ENCODE measurements at regions not wholly inside any gene's neighbourhood (a gene's known extent, or its start where the extent isn't known, plus 50 kb on each side); places are given as distances from the start of the nearest gene placed in this dataset.

DNA sequence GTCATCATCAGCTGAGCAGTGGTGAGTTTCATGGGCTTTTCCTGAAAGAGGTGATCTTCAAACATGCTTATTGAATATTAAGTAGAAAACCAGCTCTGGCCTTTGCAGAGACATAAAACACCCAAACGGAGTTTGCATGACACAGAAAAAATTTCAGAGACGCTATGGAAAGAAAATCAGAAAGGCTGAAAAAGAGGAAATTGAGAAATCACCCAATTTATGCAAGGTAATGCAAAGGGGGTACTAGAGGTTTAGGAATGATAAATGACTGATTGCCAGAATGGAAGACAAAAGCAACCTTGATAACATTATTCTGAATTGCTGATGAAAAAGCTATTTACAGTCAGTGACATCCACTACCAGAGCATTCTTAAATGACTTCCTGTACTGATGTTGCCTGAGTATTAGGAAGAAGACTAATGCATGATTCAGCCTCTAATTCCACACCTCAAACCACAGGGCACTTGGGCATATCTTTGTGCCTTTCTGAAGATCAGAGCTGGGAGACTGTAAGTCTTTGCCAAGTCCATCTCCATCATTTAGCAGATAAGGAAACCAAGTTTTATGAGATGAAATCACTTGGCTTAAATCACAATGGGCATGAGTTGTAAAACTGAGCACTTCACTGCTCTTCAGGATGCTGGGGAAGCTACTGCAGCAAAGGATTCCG lies 565.7 kb downstream of the PPARGC1A start:
- Histone ChIP-seq H2BK5ac (ENCODE audit: low read depth, low read length, poor library complexity, severe bottlenecking) (no peak overlapping the region), H3K4me2 (ENCODE audit: low read depth, low read length) (no peak overlapping the region), H3K9me1 (ENCODE audit: insufficient read depth, low read length) (no peaks in the 10 kb centered on the region), H3K4me1 (ENCODE audit: control insufficient read depth, insufficient read depth, low read length) (no peaks in the 10 kb centered on the region), H4K8ac (ENCODE audit: low read depth in 2 of 2, low read length in 2 of 2) (no peak overlapping the region), H3K9me3 (ENCODE audit: control insufficient read depth, insufficient read depth, low read length) (no peaks in the 10 kb centered on the region), H3K36me3 (ENCODE audit: control insufficient read depth, insufficient read depth, low read length) (no peaks in the 10 kb centered on the region), H3K18ac (ENCODE audit: low read depth, low read length) (no peak overlapping the region), H2BK20ac (ENCODE audit: low read depth, low read length) (no peak overlapping the region), H2BK120ac (ENCODE audit: low read depth, low read length) (no peak overlapping the region), H4K20me1 (ENCODE audit: insufficient read depth, low read length) (no peaks in the 10 kb centered on the region), H3K23ac (ENCODE audit: low read depth, low read length) (no peak overlapping the region), H3K4ac (ENCODE audit: low read depth, low read length) (no peak overlapping the region), H3K4me3 (ENCODE audit: insufficient read depth, low read depth, low read length) (no peak overlapping the region), H2BK15ac (ENCODE audit: low read depth, low read length) (no peak overlapping the region), H4K5ac (ENCODE audit: low read depth, low read length) (no peak overlapping the region), H3K14ac (replicated peaks; ENCODE audit: low read depth, low read length) (no peak overlapping the region), H2AFZ (replicated peaks; ENCODE audit: low read length, poor library complexity) (no peak overlapping the region), H2AK5ac (ENCODE audit: low read depth, low read length) (no peak overlapping the region), H3K79me1 (ENCODE audit: low read depth in 1 of 2, low read length in 2 of 2) (no peaks in the 10 kb centered on the region), H3K56ac (ENCODE audit: extremely low read depth, insufficient read depth, low read length) (no peak overlapping the region), H4K91ac (ENCODE audit: insufficient read depth, low read depth, low read length) (no peak overlapping the region), H3K9ac (ENCODE audit: low read depth, low read length) (no peak overlapping the region), H3K27ac (ENCODE audit: insufficient read depth, low read length) (no peak overlapping the region), H3K27me3 (ENCODE audit: control insufficient read depth, insufficient read depth, low read length) (no peaks in the 10 kb centered on the region), H2AK9ac (replicated peaks; ENCODE audit: low read depth, low read length, poor library complexity) (no peak overlapping the region)
- CTCF ChIA-PET: interaction anchor here (0.6 kb wide), 1 partner anchor 416 kb away, joined by 6 read pairs; no protein-coding TSS in a partner anchor
- intact Hi-C loops (cut with micrococcal nuclease): no loop called here
- DNase-seq (no peak), ATAC-seq (ENCODE audit: low read depth) (no peak)
- dilution Hi-C loops (cut with HindIII; ENCODE audit: low sequenced_read_pairs, unreplicated experiment): no loop called here
- WGBS, 2 experiments (ENCODE audit: extremely low coverage in 2 of 2, insufficient read length in 1 of 2): no CpG with 5 or more reads among the region's 3 CpGs
- POLR2A ChIA-PET (ENCODE audit: unreplicated experiment): no interaction called here
- in situ Hi-C loops (cut with MboI; ENCODE audit: low sequenced_read_pairs): no loop called here
- TF ChIP-seq, protein P1, sequence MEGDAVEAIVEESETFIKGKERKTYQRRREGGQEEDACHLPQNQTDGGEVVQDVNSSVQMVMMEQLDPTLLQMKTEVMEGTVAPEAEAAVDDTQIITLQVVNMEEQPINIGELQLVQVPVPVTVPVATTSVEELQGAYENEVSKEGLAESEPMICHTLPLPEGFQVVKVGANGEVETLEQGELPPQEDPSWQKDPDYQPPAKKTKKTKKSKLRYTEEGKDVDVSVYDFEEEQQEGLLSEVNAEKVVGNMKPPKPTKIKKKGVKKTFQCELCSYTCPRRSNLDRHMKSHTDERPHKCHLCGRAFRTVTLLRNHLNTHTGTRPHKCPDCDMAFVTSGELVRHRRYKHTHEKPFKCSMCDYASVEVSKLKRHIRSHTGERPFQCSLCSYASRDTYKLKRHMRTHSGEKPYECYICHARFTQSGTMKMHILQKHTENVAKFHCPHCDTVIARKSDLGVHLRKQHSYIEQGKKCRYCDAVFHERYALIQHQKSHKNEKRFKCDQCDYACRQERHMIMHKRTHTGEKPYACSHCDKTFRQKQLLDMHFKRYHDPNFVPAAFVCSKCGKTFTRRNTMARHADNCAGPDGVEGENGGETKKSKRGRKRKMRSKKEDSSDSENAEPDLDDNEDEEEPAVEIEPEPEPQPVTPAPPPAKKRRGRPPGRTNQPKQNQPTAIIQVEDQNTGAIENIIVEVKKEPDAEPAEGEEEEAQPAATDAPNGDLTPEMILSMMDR (conservative IDR thresholded peaks at IDR 0.05; ENCODE audit: low read depth, low read length): no peak
- TF ChIP-seq MXI1 (IDR thresholded peaks at IDR 0.05; ENCODE audit: borderline replicate concordance, low read depth, low read length): no peak
- TF ChIP-seq NFE2L2 (IDR thresholded peaks at IDR 0.05; ENCODE audit: low read depth, low read length): no peak
- TF ChIP-seq CHD1 (IDR thresholded peaks at IDR 0.05; ENCODE audit: low read depth, low read length): no peak
- TF ChIP-seq, protein P2, sequence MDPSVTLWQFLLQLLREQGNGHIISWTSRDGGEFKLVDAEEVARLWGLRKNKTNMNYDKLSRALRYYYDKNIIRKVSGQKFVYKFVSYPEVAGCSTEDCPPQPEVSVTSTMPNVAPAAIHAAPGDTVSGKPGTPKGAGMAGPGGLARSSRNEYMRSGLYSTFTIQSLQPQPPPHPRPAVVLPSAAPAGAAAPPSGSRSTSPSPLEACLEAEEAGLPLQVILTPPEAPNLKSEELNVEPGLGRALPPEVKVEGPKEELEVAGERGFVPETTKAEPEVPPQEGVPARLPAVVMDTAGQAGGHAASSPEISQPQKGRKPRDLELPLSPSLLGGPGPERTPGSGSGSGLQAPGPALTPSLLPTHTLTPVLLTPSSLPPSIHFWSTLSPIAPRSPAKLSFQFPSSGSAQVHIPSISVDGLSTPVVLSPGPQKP (IDR thresholded peaks at IDR 0.05; ENCODE audit: borderline replicate concordance, low read depth, low read length): no peak
- no TSS peak for BruUV-seq (replicated peaks)
